ENCODE measurements at regions not wholly inside any gene's neighbourhood (a gene's known extent, or its start where the extent isn't known, plus 50 kb on each side); places are given as distances from the start of the nearest gene placed in this dataset.

- H3K36me3 Mint-ChIP-seq (ENCODE audit: low read depth), result no peaks in the 10 kb centered on the region
- H3K4me3 Mint-ChIP-seq, result no peak overlapping the region
- intact Hi-C loops (cut with micrococcal nuclease), result no loop called here
- peaks cover 3% of the 10 kb centered on the region for H3K9me3 Mint-ChIP-seq
- no peak for DNase-seq
- no peaks in the 10 kb centered on the region for H3K4me1 Mint-ChIP-seq
- no peak overlapping the region for H3K27ac Mint-ChIP-seq
- H3K27me3 Mint-ChIP-seq, result no peaks in the 10 kb centered on the region
These were observed 330.6 kb upstream of the MEF2C start for GRCh38 chr5:89213573-89213972.

- Mint-ChIP-seq H3K9me3 (peaks cover 3% of the 10 kb centered on the region), H3K4me3 (no peak overlapping the region), H3K4me1 (no peaks in the 10 kb centered on the region), H3K36me3 (ENCODE audit: low read depth) (no peaks in the 10 kb centered on the region), H3K27me3 (no peaks in the 10 kb centered on the region), H3K27ac (no peak overlapping the region)
- intact Hi-C loops (cut with micrococcal nuclease), result no loop called here
- DNase-seq, result no peak
These were observed 328.9 kb upstream of the MEF2C start for GRCh38 chr5:89211836-89212235.

GRCh38 chr5:89208811-89209210 is 325.8 kb upstream of the MEF2C start:
- intact Hi-C loops (cut with micrococcal nuclease), result no loop called here
- H3K27ac Mint-ChIP-seq, result no peak overlapping the region
- H3K9me3 Mint-ChIP-seq, result peaks cover 3% of the 10 kb centered on the region
- no peaks in the 10 kb centered on the region for H3K36me3 Mint-ChIP-seq (ENCODE audit: low read depth)
- H3K4me1 Mint-ChIP-seq, result no peaks in the 10 kb centered on the region
- H3K27me3 Mint-ChIP-seq, result no peaks in the 10 kb centered on the region
- no peak overlapping the region for H3K4me3 Mint-ChIP-seq
- no peak for DNase-seq

GRCh38 chr5:89208392-89208791 is 325.4 kb upstream of the MEF2C start:
- no peaks in the 10 kb centered on the region for H3K4me1 Mint-ChIP-seq
- peaks cover 3% of the 10 kb centered on the region for H3K9me3 Mint-ChIP-seq
- H3K4me3 Mint-ChIP-seq, result no peak overlapping the region
- no peaks in the 10 kb centered on the region for H3K36me3 Mint-ChIP-seq (ENCODE audit: low read depth)
- no peak overlapping the region for H3K27ac Mint-ChIP-seq
- H3K27me3 Mint-ChIP-seq, result no peaks in the 10 kb centered on the region
- DNase-seq, result no peak
- intact Hi-C loops (cut with micrococcal nuclease), result no loop called here

GRCh38 chr5:89204756-89205155 is 321.8 kb upstream of the MEF2C start:
- H3K4me3 Mint-ChIP-seq, result no peak overlapping the region
- no peak for DNase-seq
- H3K36me3 Mint-ChIP-seq (ENCODE audit: low read depth), result no peaks in the 10 kb centered on the region
- no peaks in the 10 kb centered on the region for H3K27me3 Mint-ChIP-seq
- no peak overlapping the region for H3K27ac Mint-ChIP-seq
- H3K4me1 Mint-ChIP-seq, result no peaks in the 10 kb centered on the region
- intact Hi-C loops (cut with micrococcal nuclease), result no loop called here
- peaks cover 10% of the 10 kb centered on the region for H3K9me3 Mint-ChIP-seq

- no peak overlapping the region for H3K27ac Mint-ChIP-seq
- no peaks in the 10 kb centered on the region for H3K36me3 Mint-ChIP-seq (ENCODE audit: low read depth)
- H3K4me3 Mint-ChIP-seq, result no peak overlapping the region
- H3K4me1 Mint-ChIP-seq, result no peaks in the 10 kb centered on the region
- H3K9me3 Mint-ChIP-seq, result peaks cover 16% of the 10 kb centered on the region
- intact Hi-C loops (cut with micrococcal nuclease), result no loop called here
- H3K27me3 Mint-ChIP-seq, result no peaks in the 10 kb centered on the region
- DNase-seq, result no peak
These were observed 320.6 kb upstream of the MEF2C start for GRCh38 chr5:89203611-89204010.

GRCh38 chr5:89200899-89201298 is 317.9 kb upstream of the MEF2C start:
- peaks cover 19% of the 10 kb centered on the region for H3K9me3 Mint-ChIP-seq
- H3K4me1 Mint-ChIP-seq, result no peaks in the 10 kb centered on the region
- no peaks in the 10 kb centered on the region for H3K36me3 Mint-ChIP-seq (ENCODE audit: low read depth)
- DNase-seq, result no peak
- no peak overlapping the region for H3K27ac Mint-ChIP-seq
- intact Hi-C loops (cut with micrococcal nuclease), result no loop called here
- H3K4me3 Mint-ChIP-seq, result no peak overlapping the region
- H3K27me3 Mint-ChIP-seq, result no peaks in the 10 kb centered on the region

GRCh38 chr5:89199306-89199705 is 316.3 kb upstream of the MEF2C start:
- Mint-ChIP-seq H3K27ac (no peak overlapping the region), H3K36me3 (ENCODE audit: low read depth) (no peaks in the 10 kb centered on the region), H3K4me3 (no peak overlapping the region), H3K27me3 (no peaks in the 10 kb centered on the region), H3K4me1 (no peaks in the 10 kb centered on the region), H3K9me3 (peaks cover 19% of the 10 kb centered on the region)
- DNase-seq, result no peak
- intact Hi-C loops (cut with micrococcal nuclease), result no loop called here

- Mint-ChIP-seq H3K27ac (no peak overlapping the region), H3K9me3 (no peaks in the 10 kb centered on the region), H3K4me1 (no peaks in the 10 kb centered on the region), H3K4me3 (no peak overlapping the region), H3K36me3 (ENCODE audit: low read depth) (no peaks in the 10 kb centered on the region), H3K27me3 (no peaks in the 10 kb centered on the region)
- no peak for DNase-seq
- intact Hi-C loops (cut with micrococcal nuclease), result no loop called here
These were observed 308.4 kb upstream of the MEF2C start for GRCh38 chr5:89191374-89191773.

GRCh38 chr5:89190515-89191265 is 307.7 kb upstream of the MEF2C start:
- Mint-ChIP-seq H3K27me3 (no peaks in the 10 kb centered on the region), H3K36me3 (ENCODE audit: low read depth) (no peaks in the 10 kb centered on the region), H3K27ac (no peak overlapping the region), H3K9me3 (no peaks in the 10 kb centered on the region), H3K4me3 (no peak overlapping the region), H3K4me1 (no peaks in the 10 kb centered on the region)
- intact Hi-C loops (cut with micrococcal nuclease), result no loop called here
- DNase-seq, result no peak

GRCh38 chr5:89187883-89188465 is 305.0 kb upstream of the MEF2C start:
- H3K9me3 Mint-ChIP-seq, result no peaks in the 10 kb centered on the region
- no peak overlapping the region for H3K27ac Mint-ChIP-seq
- H3K27me3 Mint-ChIP-seq, result no peaks in the 10 kb centered on the region
- H3K36me3 Mint-ChIP-seq (ENCODE audit: low read depth), result no peaks in the 10 kb centered on the region
- intact Hi-C loops (cut with micrococcal nuclease), result no loop called here
- no peak overlapping the region for H3K4me3 Mint-ChIP-seq
- no peaks in the 10 kb centered on the region for H3K4me1 Mint-ChIP-seq
- DNase-seq, result no peak

GRCh38 chr5:89187268-89187667 is 304.3 kb upstream of the MEF2C start:
- H3K27ac Mint-ChIP-seq, result no peak overlapping the region
- H3K4me3 Mint-ChIP-seq, result no peak overlapping the region
- no peaks in the 10 kb centered on the region for H3K36me3 Mint-ChIP-seq (ENCODE audit: low read depth)
- H3K4me1 Mint-ChIP-seq, result no peaks in the 10 kb centered on the region
- H3K9me3 Mint-ChIP-seq, result no peaks in the 10 kb centered on the region
- intact Hi-C loops (cut with micrococcal nuclease), result no loop called here
- no peak for DNase-seq
- no peaks in the 10 kb centered on the region for H3K27me3 Mint-ChIP-seq

- Mint-ChIP-seq H3K4me1 (no peaks in the 10 kb centered on the region), H3K4me3 (no peak overlapping the region)
- intact Hi-C loops (cut with micrococcal nuclease), result no loop called here
These were observed 298.6 kb upstream of the MEF2C start for GRCh38 chr5:89181546-89181945.

GRCh38 chr5:89179731-89180130 is 296.7 kb upstream of the MEF2C start:
- H3K36me3 Mint-ChIP-seq (ENCODE audit: low read depth), result no peaks in the 10 kb centered on the region
- DNase-seq, result no peak
- no peaks in the 10 kb centered on the region for H3K9me3 Mint-ChIP-seq
- H3K4me3 Mint-ChIP-seq, result no peak overlapping the region
- H3K4me1 Mint-ChIP-seq, result no peaks in the 10 kb centered on the region
- H3K27ac Mint-ChIP-seq, result no peak overlapping the region
- intact Hi-C loops (cut with micrococcal nuclease), result no loop called here
- no peaks in the 10 kb centered on the region for H3K27me3 Mint-ChIP-seq

More at GRCh38 chr5:89181546-89181945, 298.6 kb upstream of the MEF2C start:
- no peaks in the 10 kb centered on the region for H3K9me3 Mint-ChIP-seq
- H3K27me3 Mint-ChIP-seq, result no peaks in the 10 kb centered on the region
- DNase-seq, result no peak
- H3K36me3 Mint-ChIP-seq (ENCODE audit: low read depth), result no peaks in the 10 kb centered on the region
- no peak overlapping the region for H3K27ac Mint-ChIP-seq

GRCh38 chr5:89178541-89178940 is 295.6 kb upstream of the MEF2C start:
- no peak overlapping the region for H3K27ac Mint-ChIP-seq

More at GRCh38 chr5:89178541-89178940, 295.6 kb upstream of the MEF2C start:
- Mint-ChIP-seq H3K9me3 (no peaks in the 10 kb centered on the region), H3K4me3 (no peak overlapping the region), H3K36me3 (ENCODE audit: low read depth) (no peaks in the 10 kb centered on the region), H3K4me1 (no peaks in the 10 kb centered on the region), H3K27me3 (no peaks in the 10 kb centered on the region)
- intact Hi-C loops (cut with micrococcal nuclease), result no loop called here
- no peak for DNase-seq
